Activated CD4-positive, alpha-beta memory T cell treated with anti-CD3 and anti-CD28 coated beads, Interleukin-2, amount 10 ng/mL, durations not matched to agents 7 days and 5 days (primary cell): ENCODE measurements at regions not wholly inside any gene's neighbourhood (a gene's known extent, or its start where the extent isn't known, plus 50 kb on each side); places are given as distances from the start of the nearest gene placed in this dataset.

Experiments used
- CTCF ChIA-PET: fragments of 350-600 bp; sonication (Branson Sonifier 250); formaldehyde crosslinking; loops from one replicate; lab custom pipeline; 2021; ENCODE audit warnings: antibody characterized with exemption, inconsistent platforms; lab: Charles Lee
- POLR2A ChIA-PET: fragments of 350-600 bp; sonication (Branson Sonifier 250); formaldehyde crosslinking; loops from one replicate; lab custom pipeline; 2021; ENCODE audit warnings: antibody characterized with exemption; lab: Charles Lee
- DNase-seq: peaks from one replicate; pipeline ENCODE4 v3.0.0-alpha.2; 2020
- H3K27ac Mint-ChIP-seq: one replicate; pipeline ENCODE4 v1.8.0; 2021; ENCODE audit warnings: mild to moderate bottlenecking, mixed read lengths
- H3K27me3 Mint-ChIP-seq: one replicate; pipeline ENCODE4 v1.8.0; 2021; ENCODE audit warnings: mixed read lengths
- H3K36me3 Mint-ChIP-seq: one replicate; pipeline ENCODE4 v1.8.0; 2021; ENCODE audit warnings: low read depth, mixed read lengths
- H3K4me1 Mint-ChIP-seq: one replicate; pipeline ENCODE4 v1.8.0; 2021; ENCODE audit warnings: mixed read lengths
- H3K4me3 Mint-ChIP-seq: one replicate; pipeline ENCODE4 v1.8.0; 2021; ENCODE audit warnings: mild to moderate bottlenecking, mixed read lengths
- H3K9me3 Mint-ChIP-seq: one replicate; pipeline ENCODE4 v1.8.0; 2021; ENCODE audit warnings: mixed read lengths

- ChIA-PET POLR2A (interaction anchor here (1.0 kb wide), 1 partner anchor 9 kb away, joined by 3 read pairs; no protein-coding TSS in a partner anchor), CTCF (interaction anchor here (1.0 to 1.2 kb wide), 2 partner anchors 12 to 43 kb away, joined by 3 read pairs; no protein-coding TSS in a partner anchor)
- Mint-ChIP-seq H3K9me3 (peaks cover 19% of the 10 kb centered on the region), H3K4me3 (no peak overlapping the region), H3K36me3 (peaks cover 22% of the 10 kb centered on the region), H3K27ac (no peak overlapping the region), H3K4me1 (peaks cover 47% of the 10 kb centered on the region), H3K27me3 (no peaks in the 10 kb centered on the region)
- DNase-seq, result no peak
These were observed 86.7 kb upstream of the IKZF1 start for GRCh38 chr7:50217821-50218281.

GRCh38 chr7:50217401-50217800, 87.1 kb upstream of the IKZF1 start:
- Mint-ChIP-seq H3K36me3 (peaks cover 20% of the 10 kb centered on the region), H3K4me1 (peaks cover 51% of the 10 kb centered on the region), H3K27me3 (no peaks in the 10 kb centered on the region), H3K9me3 (peaks cover 18% of the 10 kb centered on the region), H3K27ac (no peak overlapping the region), H3K4me3 (no peak overlapping the region)
- DNase-seq, result no peak
- POLR2A ChIA-PET, result no interaction called here
- CTCF ChIA-PET, result interaction anchor here (1.0 kb wide), 1 partner anchor 12 kb away, joined by 3 read pairs; no protein-coding TSS in a partner anchor

GRCh38 chr7:50216626-50217025, 87.9 kb upstream of the IKZF1 start:
- Mint-ChIP-seq H3K27me3 (no peaks in the 10 kb centered on the region), H3K36me3 (peaks cover 16% of the 10 kb centered on the region), H3K9me3 (peaks cover 11% of the 10 kb centered on the region), H3K4me1 (peaks cover 59% of the 10 kb centered on the region), H3K4me3 (no peak overlapping the region), H3K27ac (no peak overlapping the region)
- CTCF ChIA-PET, result no interaction called here
- POLR2A ChIA-PET, result no interaction called here
- no peak for DNase-seq

- no peak overlapping the region for H3K4me3 Mint-ChIP-seq
- no peaks in the 10 kb centered on the region for H3K27me3 Mint-ChIP-seq
- H3K27ac Mint-ChIP-seq, result no peak overlapping the region
- no peaks in the 10 kb centered on the region for H3K9me3 Mint-ChIP-seq
- ChIA-PET CTCF (interaction anchor here (1.6 to 1.7 kb wide), 2 partner anchors 9 to 15 kb away, joined by 6 to 7 read pairs; no protein-coding TSS in a partner anchor), POLR2A (interaction anchor here (0.5 to 12.8 kb wide), 9 partner anchors 8 to 174 kb away, joined by 3 to 367 read pairs (median 4); partner anchors contain the start of gene IKZF1)
- no peaks in the 10 kb centered on the region for H3K36me3 Mint-ChIP-seq
- no peak for DNase-seq
- peaks cover 75% of the 10 kb centered on the region for H3K4me1 Mint-ChIP-seq
These were observed 89.7 kb upstream of the IKZF1 start for GRCh38 chr7:50214771-50215170.

GRCh38 chr7:50214126-50214670, 90.3 kb upstream of the IKZF1 start:
- DNase-seq, result no peak
- no peaks in the 10 kb centered on the region for H3K36me3 Mint-ChIP-seq

GRCh38 chr7:50213622-50214017, 90.9 kb upstream of the IKZF1 start:
- ChIA-PET CTCF (interaction anchor here (1.1 to 1.7 kb wide), 3 partner anchors 8 to 46 kb away, joined by 3 to 7 read pairs (median 6); no protein-coding TSS in a partner anchor), POLR2A (interaction anchor here (0.8 to 12.8 kb wide), 8 partner anchors 13 to 175 kb away, joined by 3 to 367 read pairs (median 7); partner anchors contain the start of gene IKZF1)
- H3K4me3 Mint-ChIP-seq, result no peak overlapping the region
- peaks cover 85% of the 10 kb centered on the region for H3K4me1 Mint-ChIP-seq
- H3K27me3 Mint-ChIP-seq, result no peaks in the 10 kb centered on the region
- no peaks in the 10 kb centered on the region for H3K9me3 Mint-ChIP-seq
- H3K36me3 Mint-ChIP-seq, result no peaks in the 10 kb centered on the region
- no peak for DNase-seq
- peak overlapping the region; percentile 83 for H3K27ac Mint-ChIP-seq

More at GRCh38 chr7:50214126-50214670, 90.3 kb upstream of the IKZF1 start:
- ChIA-PET CTCF (interaction anchor here (1.6 to 1.7 kb wide), 2 partner anchors 8 to 16 kb away, joined by 6 to 7 read pairs; no protein-coding TSS in a partner anchor), POLR2A (interaction anchor here (0.8 to 12.8 kb wide), 9 partner anchors 9 to 175 kb away, joined by 3 to 367 read pairs (median 4); partner anchors contain the start of gene IKZF1)
- H3K27me3 Mint-ChIP-seq, result no peaks in the 10 kb centered on the region
- peak overlapping the region; percentile 83 for H3K27ac Mint-ChIP-seq
- H3K4me3 Mint-ChIP-seq, result no peak overlapping the region
- H3K9me3 Mint-ChIP-seq, result no peaks in the 10 kb centered on the region
- peaks cover 79% of the 10 kb centered on the region for H3K4me1 Mint-ChIP-seq

- CTCF ChIA-PET, result interaction anchor here (0.8 to 1.7 kb wide), 4 partner anchors 7 to 102 kb away, joined by 3 to 7 read pairs (median 4); no protein-coding TSS in a partner anchor
- peak; percentile 57 for DNase-seq
- H3K9me3 Mint-ChIP-seq, result no peaks in the 10 kb centered on the region
- peak overlapping the region; percentile 83 for H3K27ac Mint-ChIP-seq
- H3K4me1 Mint-ChIP-seq, result peaks cover 91% of the 10 kb centered on the region
- POLR2A ChIA-PET, result interaction anchor here (0.8 to 12.8 kb wide), 8 partner anchors 14 to 156 kb away, joined by 3 to 367 read pairs (median 7); partner anchors contain the start of gene IKZF1
- peak overlapping the region; percentile 15 for H3K4me3 Mint-ChIP-seq
- H3K27me3 Mint-ChIP-seq, result no peaks in the 10 kb centered on the region
- no peaks in the 10 kb centered on the region for H3K36me3 Mint-ChIP-seq
These were observed 91.6 kb upstream of the IKZF1 start for GRCh38 chr7:50212666-50213621.

- H3K27me3 Mint-ChIP-seq, result no peaks in the 10 kb centered on the region
- POLR2A ChIA-PET, result interaction anchor here (2.0 to 12.8 kb wide), 3 partner anchors 15 to 157 kb away, joined by 5 to 367 read pairs (median 26); partner anchors contain the start of gene IKZF1
- CTCF ChIA-PET, result no interaction called here
- H3K9me3 Mint-ChIP-seq, result no peaks in the 10 kb centered on the region
- H3K4me3 Mint-ChIP-seq, result no peak overlapping the region
- H3K4me1 Mint-ChIP-seq, result peaks cover 92% of the 10 kb centered on the region
- peak overlapping the region; percentile 83 for H3K27ac Mint-ChIP-seq
- peaks cover 5% of the 10 kb centered on the region for H3K36me3 Mint-ChIP-seq
- no peak for DNase-seq
These were observed 92.5 kb upstream of the IKZF1 start for GRCh38 chr7:50212016-50212325.

- Mint-ChIP-seq H3K27me3 (no peaks in the 10 kb centered on the region), H3K4me1 (peaks cover 97% of the 10 kb centered on the region), H3K9me3 (no peaks in the 10 kb centered on the region), H3K36me3 (peaks cover 7% of the 10 kb centered on the region), H3K4me3 (peak overlapping the region; percentile 29), H3K27ac (peak overlapping the region; percentile 83)
- POLR2A ChIA-PET, result interaction anchor here (1.5 to 12.8 kb wide), 11 partner anchors 16 to 157 kb away, joined by 3 to 367 read pairs (median 14); partner anchors contain the start of gene IKZF1
- CTCF ChIA-PET, result interaction anchor here (0.7 to 2.4 kb wide), 4 partner anchors 16 to 207 kb away, joined by 3 to 7 read pairs (median 5); no protein-coding TSS in a partner anchor
- DNase-seq, result no peak
These were observed 93.1 kb upstream of the IKZF1 start for GRCh38 chr7:50211130-50212015.

- Mint-ChIP-seq H3K36me3 (peaks cover 7% of the 10 kb centered on the region), H3K4me3 (peak overlapping the region; percentile 29), H3K27me3 (no peaks in the 10 kb centered on the region), H3K9me3 (no peaks in the 10 kb centered on the region), H3K27ac (peak overlapping the region; percentile 83), H3K4me1 (peaks cover 97% of the 10 kb centered on the region)
- DNase-seq, result peak; percentile 39
- CTCF ChIA-PET, result interaction anchor here (0.7 to 2.4 kb wide), 7 partner anchors 17 to 207 kb away, joined by 3 to 7 read pairs (median 3); partner anchors contain the start of gene IKZF1
- POLR2A ChIA-PET, result interaction anchor here (1.5 to 12.8 kb wide), 9 partner anchors 16 to 155 kb away, joined by 3 to 367 read pairs (median 14); partner anchors contain the start of gene IKZF1
These were observed 93.8 kb upstream of the IKZF1 start for GRCh38 chr7:50210706-50211115.

- H3K27me3 Mint-ChIP-seq, result no peaks in the 10 kb centered on the region
- CTCF ChIA-PET, result interaction anchor here (1.2 to 2.4 kb wide), 6 partner anchors 62 to 208 kb away, joined by 3 to 7 read pairs (median 3); partner anchors contain the start of gene IKZF1
- POLR2A ChIA-PET, result interaction anchor here (1.5 to 12.8 kb wide), 9 partner anchors 17 to 156 kb away, joined by 3 to 367 read pairs (median 14); partner anchors contain the start of gene IKZF1
- DNase-seq, result no peak
- peaks cover 98% of the 10 kb centered on the region for H3K4me1 Mint-ChIP-seq
- no peaks in the 10 kb centered on the region for H3K9me3 Mint-ChIP-seq
- peaks cover 7% of the 10 kb centered on the region for H3K36me3 Mint-ChIP-seq
- peak overlapping the region; percentile 83 for H3K27ac Mint-ChIP-seq
- H3K4me3 Mint-ChIP-seq, result no peak overlapping the region
These were observed 94.9 kb upstream of the IKZF1 start for GRCh38 chr7:50209461-50210135.
